Esophagus muscularis mucosa (tissue), 4 donors: ENCODE measurements at regions not wholly inside any gene's neighbourhood (a gene's known extent, or its start where the extent isn't known, plus 50 kb on each side); places are given as distances from the start of the nearest gene placed in this dataset.

Source experiments
- DNase-seq: peaks from one replicate; pipeline ENCODE4 v3.0.0-alpha.2; 2017; ENCODE audit errors: extremely low spot score
- H3K27ac ChIP-seq, 4 donors: fragments of 200-600 bp; sonication (generic); replicated peaks in 1 of 4; 1 replicate in 3 of 4; 2 replicates in 1 of 4; pipeline ENCODE4 v1.5.1; 2016 to 2019; ENCODE audit warnings: mild to moderate bottlenecking in 1 of 4
- H3K27me3 ChIP-seq, 4 donors: fragments of 200-600 bp; sonication (generic); one replicate each; pipeline versions ENCODE4 v1.5.1 to v1.6.0; 2016 to 2019
- H3K36me3 ChIP-seq, 4 donors: fragments of 200-600 bp; sonication (generic); one replicate each; pipeline ENCODE4 v1.5.1; 2016 to 2019
- H3K4me1 ChIP-seq, 4 donors: fragments of 200-600 bp; sonication (generic); one replicate each; pipeline ENCODE4 v1.5.1; 2016 to 2019
- H3K4me3 ChIP-seq, 4 donors: fragments of 200-600 bp; sonication (generic); 1 replicate in 2 of 4; 2 replicates in 2 of 4; pipeline ENCODE4 v1.5.1; 2016 to 2019; ENCODE audit warnings: mild to moderate bottlenecking in 4 of 4, moderate library complexity in 1 of 4
- H3K9me3 ChIP-seq, 4 donors: fragments of 200-600 bp; sonication (generic); 1 replicate in 3 of 4; 2 replicates in 1 of 4; pipeline ENCODE4 v1.5.1; 2016 to 2019
- EP300 ChIP-seq: sonication (generic); formaldehyde crosslinking; IDR thresholded peaks from one replicate; pipeline ENCODE4 v1.6.1; 2017; ENCODE audit warnings: antibody characterized with exemption
- POLR2A ChIP-seq: fragments of 450-650 bp; IDR thresholded peaks from one replicate; pipeline ENCODE4 v1.6.1; 2017; ENCODE audit warnings: antibody characterized with exemption, moderate library complexity, mild to moderate bottlenecking, low read depth
- POLR2AphosphoS5 ChIP-seq, 2 donors: sonication (generic); formaldehyde crosslinking; IDR thresholded peaks; one replicate each; pipeline ENCODE4 v1.6.1; 2017; ENCODE audit warnings: antibody characterized with exemption in 2 of 2
- WGBS: methylation state at CpG from one replicate; pipeline ENCODE4 v1.1.5; 2018; 5-methylcytosine and 5-hydroxymethylcytosine counted together
- intact Hi-C: fragments of 100-400 bp; cut with DNase I; formaldehyde crosslinking; loops from one replicate; pipeline ENCODE4 v1.15.1; 2023
- TF ChIP-seq, protein P1 (sequence below), 3 experiments: fragments of 200-600 bp in 2 of 3; fragments of 450-650 bp in 1 of 3; sonication (generic) in 2 of 3; IDR thresholded peaks; one replicate each; pipeline ENCODE4 v1.5.1; 2017 to 2019; ENCODE audit warnings: antibody characterized with exemption in 3 of 3, mild to moderate bottlenecking in 2 of 3, moderate library complexity in 1 of 3

- Histone ChIP-seq H3K4me3 (no peak overlapping the region), H3K27me3 (peaks cover 0 to 32% (median 0%) of the 10 kb centered on the region in 4 donors), H3K4me1 (peaks cover 8 to 12% (median 11%) of the 10 kb centered on the region in 4 donors), H3K36me3 (no peaks in the 10 kb centered on the region), H3K9me3 (no peaks in the 10 kb centered on the region), H3K27ac (no peak overlapping the region)
- no peak for TF ChIP-seq POLR2AphosphoS5 (IDR thresholded peaks at IDR 0.05)
- no peak for TF ChIP-seq POLR2A
- TF ChIP-seq, protein P1, sequence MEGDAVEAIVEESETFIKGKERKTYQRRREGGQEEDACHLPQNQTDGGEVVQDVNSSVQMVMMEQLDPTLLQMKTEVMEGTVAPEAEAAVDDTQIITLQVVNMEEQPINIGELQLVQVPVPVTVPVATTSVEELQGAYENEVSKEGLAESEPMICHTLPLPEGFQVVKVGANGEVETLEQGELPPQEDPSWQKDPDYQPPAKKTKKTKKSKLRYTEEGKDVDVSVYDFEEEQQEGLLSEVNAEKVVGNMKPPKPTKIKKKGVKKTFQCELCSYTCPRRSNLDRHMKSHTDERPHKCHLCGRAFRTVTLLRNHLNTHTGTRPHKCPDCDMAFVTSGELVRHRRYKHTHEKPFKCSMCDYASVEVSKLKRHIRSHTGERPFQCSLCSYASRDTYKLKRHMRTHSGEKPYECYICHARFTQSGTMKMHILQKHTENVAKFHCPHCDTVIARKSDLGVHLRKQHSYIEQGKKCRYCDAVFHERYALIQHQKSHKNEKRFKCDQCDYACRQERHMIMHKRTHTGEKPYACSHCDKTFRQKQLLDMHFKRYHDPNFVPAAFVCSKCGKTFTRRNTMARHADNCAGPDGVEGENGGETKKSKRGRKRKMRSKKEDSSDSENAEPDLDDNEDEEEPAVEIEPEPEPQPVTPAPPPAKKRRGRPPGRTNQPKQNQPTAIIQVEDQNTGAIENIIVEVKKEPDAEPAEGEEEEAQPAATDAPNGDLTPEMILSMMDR (IDR thresholded peaks at IDR 0.05): no peak
- no peak for TF ChIP-seq EP300
- WGBS: 53% methylated on average over 5 of the region's 16 CpGs
- no peak for DNase-seq
- intact Hi-C loops: no loop called here
Measured at GRCh38 chr17:73719588-73720071, 75.4 kb upstream of the SDK2 start.

DNA sequence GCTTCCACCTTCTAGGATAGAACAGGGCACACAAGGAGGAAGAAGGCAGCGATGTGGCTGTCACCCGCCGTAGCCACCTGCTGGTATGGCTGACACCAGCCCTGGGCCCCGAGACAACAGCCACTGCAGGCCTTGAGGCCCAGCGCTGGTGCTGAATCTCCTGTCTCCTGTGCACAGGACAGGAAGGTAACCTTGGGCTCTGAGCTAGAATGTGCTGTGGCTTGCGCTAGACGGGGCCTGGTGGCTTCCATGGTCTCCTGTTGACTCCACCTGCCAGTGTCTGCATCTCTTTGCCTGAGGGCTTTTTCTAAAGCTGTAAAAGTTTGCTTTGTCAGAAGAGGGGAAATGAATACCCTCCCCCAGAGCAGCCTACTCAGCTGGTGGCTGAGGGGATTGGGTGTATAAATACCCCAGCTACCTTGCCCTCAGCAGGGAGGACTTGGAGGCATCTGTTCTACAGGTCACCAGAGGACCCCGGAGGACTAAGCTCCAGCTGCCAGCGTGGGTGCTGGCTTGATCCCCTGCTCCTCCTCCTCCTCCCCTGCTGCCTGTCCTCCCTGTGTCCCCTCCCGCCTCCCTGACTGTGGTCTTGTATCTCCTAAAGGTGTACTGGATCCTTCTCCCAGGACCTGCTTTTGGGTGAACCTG, 76.1 kb upstream of the SDK2 start:
- intact Hi-C loops: no loop called here
- DNase-seq: no peak
- Histone ChIP-seq H3K4me3 (no peak overlapping the region), H3K27ac (no peak overlapping the region), H3K4me1 (peaks cover 8 to 12% (median 11%) of the 10 kb centered on the region in 4 donors), H3K9me3 (no peaks in the 10 kb centered on the region), H3K36me3 (no peaks in the 10 kb centered on the region), H3K27me3 (peaks cover 0 to 27% (median 0%) of the 10 kb centered on the region in 4 donors)
- TF ChIP-seq POLR2AphosphoS5 (IDR thresholded peaks at IDR 0.05) (no peak), POLR2A (no peak), EP300 (no peak)
- TF ChIP-seq, protein P1 (IDR thresholded peaks at IDR 0.05): no peak
- 81% methylated on average over 6 of the region's 10 CpGs for WGBS

GRCh38 chr17:73722165-73722564, 77.9 kb upstream of the SDK2 start:
- no peak overlapping the region for H3K4me3 ChIP-seq
- H3K9me3 ChIP-seq: no peaks in the 10 kb centered on the region
- intact Hi-C loops: no loop called here
- peaks cover 8 to 12% (median 11%) of the 10 kb centered on the region in 4 donors for H3K4me1 ChIP-seq
- no peak overlapping the region for H3K27ac ChIP-seq
- no peak for TF ChIP-seq EP300
- 74% methylated on average over 6 of the region's 6 CpGs for WGBS
- DNase-seq: no peak
- H3K27me3 ChIP-seq: peaks cover 0 to 15% (median 0%) of the 10 kb centered on the region in 4 donors
- H3K36me3 ChIP-seq: no peaks in the 10 kb centered on the region

DNA sequence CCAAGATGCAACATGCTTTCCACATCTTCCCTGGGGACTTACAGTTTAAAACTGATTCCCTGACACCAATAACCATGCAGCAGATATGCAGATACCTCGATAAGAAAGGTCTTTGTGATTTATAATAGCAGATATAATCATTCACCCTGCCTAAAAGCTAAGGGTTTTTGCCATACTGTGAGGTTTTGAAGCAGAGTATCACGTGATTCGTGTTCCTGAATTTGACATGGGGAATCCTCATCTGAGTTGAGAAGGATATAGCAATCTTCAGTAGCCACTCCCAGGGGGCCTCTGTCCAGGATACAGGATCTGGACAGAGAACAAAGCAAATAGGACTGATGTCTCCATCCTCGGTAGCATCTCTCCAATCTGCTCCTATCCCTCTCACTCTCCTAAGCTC, 79.1 kb upstream of the SDK2 start:
- no peak overlapping the region for H3K4me3 ChIP-seq
- no peak for TF ChIP-seq EP300
- TF ChIP-seq POLR2AphosphoS5 (IDR thresholded peaks at IDR 0.05): no peak
- no peak for TF ChIP-seq POLR2A
- TF ChIP-seq, protein P1 (IDR thresholded peaks at IDR 0.05): no peak
- no peaks in the 10 kb centered on the region for H3K9me3 ChIP-seq
- H3K4me1 ChIP-seq: peaks cover 8 to 12% (median 11%) of the 10 kb centered on the region in 4 donors
- WGBS: 73% methylated on average over 4 of the region's 4 CpGs
- H3K27ac ChIP-seq: no peak overlapping the region
- no peaks in the 10 kb centered on the region for H3K36me3 ChIP-seq
- H3K27me3 ChIP-seq: peaks cover 0 to 13% (median 0%) of the 10 kb centered on the region in 4 donors
- intact Hi-C loops: no loop called here
- DNase-seq: no peak

GRCh38 chr17:73724341-73724740, 80.1 kb upstream of the SDK2 start:
- 96% methylated on average over 4 of the region's 5 CpGs for WGBS
- Histone ChIP-seq H3K4me3 (no peak overlapping the region), H3K27me3 (peaks cover 0 to 8% (median 0%) of the 10 kb centered on the region in 4 donors), H3K4me1 (peaks cover 3 to 8% (median 5%) of the 10 kb centered on the region in 4 donors), H3K9me3 (no peaks in the 10 kb centered on the region), H3K36me3 (no peaks in the 10 kb centered on the region), H3K27ac (no peak overlapping the region)
- intact Hi-C loops: no loop called here
- TF ChIP-seq POLR2AphosphoS5 (IDR thresholded peaks at IDR 0.05) (no peak), EP300 (no peak), POLR2A (no peak)
- TF ChIP-seq, protein P1 (IDR thresholded peaks at IDR 0.05): no peak
- DNase-seq: no peak
